Prostate gland (tissue), 2 donors: ENCODE measurements at regions not wholly inside any gene's neighbourhood (a gene's known extent, or its start where the extent isn't known, plus 50 kb on each side); places are given as distances from the start of the nearest gene placed in this dataset.
A peak's percentile ranks its signal among the peaks of the same experiment; 100 is the strongest.

Source experiments
- DNase-seq: peaks from one replicate; pipeline ENCODE4 v3.0.0-alpha.2; 2019; ENCODE audit warnings: low spot score
- H3K27ac ChIP-seq, 2 donors: fragments of 200-600 bp; sonication (generic); 2 replicates each; pipeline ENCODE4 v1.5.1; 2017 to 2019
- H3K27me3 ChIP-seq: fragments of 200-600 bp; sonication (generic); replicated peaks from 2 replicates; pipeline ENCODE4 v1.5.1; 2019; ENCODE audit not compliant: insufficient read depth
- H3K36me3 ChIP-seq, 2 donors: fragments of 200-600 bp; sonication (generic); 1 replicate in 1 of 2; 2 replicates in 1 of 2; pipeline versions ENCODE4 v1.5.1 to v1.8.1; 2017 to 2019
- H3K4me1 ChIP-seq: fragments of 200-600 bp; sonication (generic); replicated peaks from 2 replicates; pipeline ENCODE4 v1.5.1; 2019
- H3K4me3 ChIP-seq, 2 donors: fragments of 200-600 bp; sonication (generic); 2 replicates each; pipeline ENCODE4 v1.5.1; 2017 to 2019
- H3K9me3 ChIP-seq: fragments of 200-600 bp; sonication (generic); 2 replicates; pipeline ENCODE4 v1.5.1; 2017
- POLR2A ChIP-seq: fragments of 450-650 bp; IDR thresholded peaks from one replicate; pipeline ENCODE4 v1.6.1; 2016; ENCODE audit warnings: antibody characterized with exemption, mild to moderate bottlenecking
- POLR2AphosphoS5 ChIP-seq: sonication (generic); formaldehyde crosslinking; IDR thresholded peaks from one replicate; pipeline ENCODE4 v1.6.1; 2017; ENCODE audit warnings: antibody characterized with exemption
- WGBS: methylation state at CpG from one replicate; pipeline ENCODE4 v1.1.5; 2018; 5-methylcytosine and 5-hydroxymethylcytosine counted together
- intact Hi-C: fragments of 100-400 bp; cut with DNase I; formaldehyde crosslinking; loops from one replicate; pipeline ENCODE4 v1.14.2; 2022
- TF ChIP-seq, protein P1 (sequence below), 4 experiments: fragments of 200-600 bp in 2 of 4; fragments of 450-650 bp in 2 of 4; sonication (generic) in 2 of 4; IDR thresholded peaks; 1 replicate in 3 of 4; 2 replicates in 1 of 4; pipeline ENCODE4 v1.5.1; 2016 to 2019; ENCODE audit warnings: antibody characterized with exemption in 4 of 4, mild to moderate bottlenecking in 2 of 4, moderate library complexity in 2 of 4

DNA sequence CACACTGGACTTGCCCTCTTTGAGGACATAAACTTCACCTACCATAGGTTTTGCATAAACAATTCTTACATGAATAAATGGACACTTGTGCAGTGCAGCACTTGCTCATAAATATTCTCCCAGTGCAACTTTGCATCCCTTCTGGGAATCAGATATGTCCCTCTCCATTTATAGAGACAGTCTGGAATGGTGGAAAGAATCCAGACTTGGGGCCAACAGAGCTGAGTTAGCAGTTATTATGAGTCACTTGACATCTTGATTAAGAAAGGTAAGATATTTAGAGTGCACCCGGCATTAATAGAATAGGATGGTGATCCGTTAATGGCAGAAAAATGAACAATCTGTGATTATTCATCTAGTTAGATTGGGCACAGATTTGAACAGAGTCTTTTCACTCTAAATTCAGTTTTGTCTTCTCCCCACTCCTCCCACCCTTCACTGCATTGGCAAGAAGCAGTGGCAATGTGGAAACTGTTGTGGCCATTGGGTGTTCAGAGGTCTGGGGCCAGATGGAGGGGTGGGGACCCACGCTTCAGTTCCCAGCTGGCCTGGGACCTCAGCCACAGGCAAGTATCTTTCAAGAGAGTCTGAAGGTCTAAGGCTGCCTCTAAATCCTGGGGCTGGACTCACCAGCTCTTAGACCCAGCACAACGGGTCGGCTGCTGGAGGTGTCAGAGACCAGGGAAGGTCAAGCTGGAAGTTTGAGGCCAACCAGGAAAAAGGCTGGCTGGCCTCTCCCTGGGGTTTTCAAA lies 58.9 kb upstream of the KY start:
- intact Hi-C loops, result no loop called here
- peak overlapping the region in 1 of 2 donors; percentile 6 for H3K27ac ChIP-seq
- no peaks in the 10 kb centered on the region for H3K27me3 ChIP-seq
- WGBS, result 24% methylated on average over 5 of the region's 5 CpGs
- no peaks in the 10 kb centered on the region for H3K36me3 ChIP-seq
- H3K9me3 ChIP-seq, result no peaks in the 10 kb centered on the region
- H3K4me3 ChIP-seq, result no peak overlapping the region
- TF ChIP-seq, protein P1, sequence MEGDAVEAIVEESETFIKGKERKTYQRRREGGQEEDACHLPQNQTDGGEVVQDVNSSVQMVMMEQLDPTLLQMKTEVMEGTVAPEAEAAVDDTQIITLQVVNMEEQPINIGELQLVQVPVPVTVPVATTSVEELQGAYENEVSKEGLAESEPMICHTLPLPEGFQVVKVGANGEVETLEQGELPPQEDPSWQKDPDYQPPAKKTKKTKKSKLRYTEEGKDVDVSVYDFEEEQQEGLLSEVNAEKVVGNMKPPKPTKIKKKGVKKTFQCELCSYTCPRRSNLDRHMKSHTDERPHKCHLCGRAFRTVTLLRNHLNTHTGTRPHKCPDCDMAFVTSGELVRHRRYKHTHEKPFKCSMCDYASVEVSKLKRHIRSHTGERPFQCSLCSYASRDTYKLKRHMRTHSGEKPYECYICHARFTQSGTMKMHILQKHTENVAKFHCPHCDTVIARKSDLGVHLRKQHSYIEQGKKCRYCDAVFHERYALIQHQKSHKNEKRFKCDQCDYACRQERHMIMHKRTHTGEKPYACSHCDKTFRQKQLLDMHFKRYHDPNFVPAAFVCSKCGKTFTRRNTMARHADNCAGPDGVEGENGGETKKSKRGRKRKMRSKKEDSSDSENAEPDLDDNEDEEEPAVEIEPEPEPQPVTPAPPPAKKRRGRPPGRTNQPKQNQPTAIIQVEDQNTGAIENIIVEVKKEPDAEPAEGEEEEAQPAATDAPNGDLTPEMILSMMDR (IDR thresholded peaks at IDR 0.05), result no peak
- TF ChIP-seq POLR2AphosphoS5, result no peak
- TF ChIP-seq POLR2A, result no peak
- no peaks in the 10 kb centered on the region for H3K4me1 ChIP-seq
- no peak for DNase-seq

DNA sequence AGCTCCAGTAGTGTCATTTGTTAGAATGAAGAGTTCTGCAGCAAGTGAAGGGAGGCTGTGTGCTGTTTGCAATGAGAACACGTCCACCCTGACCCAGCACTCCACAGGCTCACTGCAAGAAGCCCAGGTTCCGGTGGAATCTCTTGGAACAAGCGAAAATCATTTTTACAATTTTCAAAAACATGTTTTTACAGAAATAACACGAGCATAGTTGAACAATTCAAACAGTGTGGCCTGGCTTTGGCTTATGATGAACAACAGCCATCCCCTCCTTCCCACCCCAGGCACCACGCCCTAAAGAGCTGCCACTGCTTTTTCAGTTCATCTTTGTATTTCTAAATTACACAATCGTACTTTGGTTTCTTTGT lies 59.5 kb upstream of the KY start:
- no peaks in the 10 kb centered on the region for H3K4me1 ChIP-seq
- no peaks in the 10 kb centered on the region for H3K9me3 ChIP-seq
- H3K4me3 ChIP-seq, result no peak overlapping the region
- TF ChIP-seq, protein P1 (IDR thresholded peaks at IDR 0.05), result no peak
- no peak for TF ChIP-seq POLR2A
- TF ChIP-seq POLR2AphosphoS5, result no peak
- no peak for DNase-seq
- H3K27ac ChIP-seq, result peak overlapping the region in 1 of 2 donors; percentile 6
- WGBS, result 53% methylated on average over 6 of the region's 6 CpGs
- H3K36me3 ChIP-seq, result no peaks in the 10 kb centered on the region
- intact Hi-C loops, result no loop called here
- H3K27me3 ChIP-seq, result no peaks in the 10 kb centered on the region

DNA sequence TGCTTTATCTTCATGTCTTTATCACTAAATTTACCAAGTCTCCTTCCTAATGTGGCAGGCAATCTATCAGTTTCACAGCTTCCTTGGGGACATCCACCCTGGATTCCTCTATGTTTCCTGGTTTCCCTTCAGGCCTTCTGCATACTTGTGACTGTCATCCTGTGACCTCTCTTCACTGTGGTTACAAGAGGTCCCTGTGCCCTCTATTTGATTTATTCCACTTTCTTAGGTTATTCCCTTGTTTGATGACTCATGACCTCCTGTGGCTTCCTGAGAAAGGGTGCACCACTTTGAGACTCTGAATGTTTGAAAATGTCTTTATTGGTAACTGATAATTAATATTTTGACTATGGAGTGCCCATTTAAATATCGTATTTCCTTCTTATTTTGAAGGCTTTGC lies 60.5 kb upstream of the KY start:
- Histone ChIP-seq H3K4me1 (no peaks in the 10 kb centered on the region), H3K27ac (no peak overlapping the region), H3K27me3 (no peaks in the 10 kb centered on the region), H3K4me3 (no peak overlapping the region), H3K9me3 (no peaks in the 10 kb centered on the region), H3K36me3 (no peaks in the 10 kb centered on the region)
- no peak for DNase-seq
- TF ChIP-seq POLR2AphosphoS5 (no peak), POLR2A (no peak)
- TF ChIP-seq, protein P1 (IDR thresholded peaks at IDR 0.05), result no peak
- WGBS, result 82% methylated on average over 1 of the region's 1 CpG
- intact Hi-C loops, result no loop called here

DNA sequence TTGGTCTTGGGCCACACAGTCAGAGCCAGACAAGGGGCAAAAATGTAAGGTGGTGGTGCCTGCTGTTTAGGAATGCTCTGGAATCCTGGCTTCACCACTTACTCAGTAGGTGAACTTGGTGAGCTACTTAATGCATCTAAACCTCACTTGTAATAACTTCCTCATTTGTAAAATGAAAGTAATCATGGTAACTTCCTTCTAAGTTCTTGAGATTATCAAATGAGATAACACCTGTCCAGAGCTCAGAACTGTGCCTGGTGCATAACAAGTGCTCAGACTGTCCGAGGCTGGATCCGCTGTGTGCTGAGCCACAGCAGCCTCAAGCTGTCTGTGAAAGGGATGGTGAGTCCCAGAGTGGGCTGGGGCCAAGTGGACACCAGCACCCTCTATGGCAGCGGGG lies 62.8 kb upstream of the KY start:
- H3K4me1 ChIP-seq, result no peaks in the 10 kb centered on the region
- no peaks in the 10 kb centered on the region for H3K36me3 ChIP-seq
- no peaks in the 10 kb centered on the region for H3K9me3 ChIP-seq
- H3K27ac ChIP-seq, result no peak overlapping the region
- no peak overlapping the region for H3K4me3 ChIP-seq
- intact Hi-C loops, result no loop called here
- no peak for TF ChIP-seq POLR2A
- TF ChIP-seq POLR2AphosphoS5, result no peak
- TF ChIP-seq, protein P1 (IDR thresholded peaks at IDR 0.05), result no peak
- DNase-seq, result no peak
- 87% methylated on average over 3 of the region's 3 CpGs for WGBS
- H3K27me3 ChIP-seq, result no peaks in the 10 kb centered on the region

DNA sequence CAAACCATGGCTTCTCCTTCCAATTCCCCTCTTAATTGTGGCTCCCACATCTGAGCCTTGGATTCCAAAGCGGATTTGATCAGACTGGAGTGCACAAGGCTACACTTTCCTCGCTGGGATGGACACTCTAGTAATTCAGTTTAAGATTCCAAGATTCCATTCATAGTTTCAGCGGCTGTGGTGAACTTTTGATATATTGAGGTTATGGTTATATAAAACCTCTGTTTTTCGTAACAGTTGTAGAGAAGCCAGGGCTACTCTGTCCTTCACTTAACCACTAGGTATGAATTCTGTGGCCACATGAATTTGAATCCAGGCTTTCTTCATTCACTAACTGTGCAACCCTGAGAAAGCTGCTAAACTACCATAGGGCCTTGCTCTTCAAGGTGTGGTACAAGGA lies 67.9 kb upstream of the KY start:
- Histone ChIP-seq H3K4me1 (no peaks in the 10 kb centered on the region), H3K36me3 (no peaks in the 10 kb centered on the region), H3K27me3 (no peaks in the 10 kb centered on the region), H3K4me3 (no peak overlapping the region), H3K27ac (no peak overlapping the region), H3K9me3 (no peaks in the 10 kb centered on the region)
- no peak for TF ChIP-seq POLR2A
- no peak for TF ChIP-seq POLR2AphosphoS5
- TF ChIP-seq, protein P1 (IDR thresholded peaks at IDR 0.05), result no peak
- 68% methylated on average over 4 of the region's 4 CpGs for WGBS
- DNase-seq, result no peak
- intact Hi-C loops, result no loop called here
